K562 (cell line): ENCODE measurements at regions not wholly inside any gene's neighbourhood (a gene's known extent, or its start where the extent isn't known, plus 50 kb on each side); places are given as distances from the start of the nearest gene placed in this dataset.

ENCODE experiments used
- ATAC-seq: fragments of 200-7000 bp; cut with Tn5 transposase; 3 replicates; pipeline ENCODE4 v1.9.1; 2020; ENCODE audit warnings: moderate library complexity
- BruUV-seq: library from RNA; stranded (reverse); fragments of 400-500 nt; replicated peaks from 2 replicates; lab custom pipeline; 2021; lab: Mats Ljungman, UMichigan
- CTCF ChIA-PET: fragments of 300-600 bp; formaldehyde crosslinking; extraction: SDS; loops from one replicate; lab custom pipeline; 2021; ENCODE audit warnings: low intra/inter-chr PET ratio; lab: Yijun Ruan, JAX
- POLR2A ChIA-PET: fragments of 300-600, 350-650 bp; sonication (Branson Sonifier 250); formaldehyde crosslinking; extraction: SDS; loops from one replicate; lab custom pipeline; 2021; ENCODE audit warnings: antibody characterized with exemption, inconsistent platforms; lab: Yijun Ruan, JAX
- DNase-seq, 4 experiments: peaks; one replicate each; pipeline versions ENCODE4 v3.0.0 to v3.0.0-alpha.2; 2011 to 2018; ENCODE audit warnings: low spot score in 3 of 4, mixed read lengths in 3 of 4; ENCODE audit errors: extremely low read depth in 1 of 4
- FAIRE-seq: peaks from 2 replicates; lab custom pipeline; 2011; peaks lifted over from hg19 to GRCh38; lab: Jason Lieb, UNC
- H2AFZ ChIP-seq: 2 replicates; pipeline ENCODE4 v1.6.0; 2011; ENCODE audit warnings: low read depth, low read length, control low read depth, inconsistent platforms
- H3K27ac ChIP-seq: fragments of 200-600 bp; 3 replicates; pipeline ENCODE4 v1.8.0; 2011; ENCODE audit warnings: low read depth, mild to moderate bottlenecking, control low read depth, inconsistent platforms, low read length, moderate library complexity, mixed read lengths; ENCODE audit errors: extremely low read depth
- H3K27me3 ChIP-seq, 2 experiments: fragments of 300-600 bp in 1 of 2; 2 replicates in 1 of 2; 3 replicates in 1 of 2; pipeline versions ENCODE4 v1.6.0 to v1.8.0; 2011; ENCODE audit warnings: inconsistent platforms in 2 of 2, low read length in 2 of 2, mild to moderate bottlenecking in 1 of 2, mixed read lengths in 1 of 2, moderate library complexity in 1 of 2; ENCODE audit not compliant: control insufficient read depth in 2 of 2, insufficient read depth in 2 of 2
- H3K36me3 ChIP-seq: fragments of 300-600 bp; 3 replicates; pipeline ENCODE4 v1.8.0; 2011; ENCODE audit warnings: mild to moderate bottlenecking, low read length, inconsistent platforms; ENCODE audit not compliant: control insufficient read depth, insufficient read depth
- H3K4me1 ChIP-seq, 2 experiments: fragments of 200-600 bp in 1 of 2; replicated peaks in 1 of 2; 2 replicates in 1 of 2; 3 replicates in 1 of 2; pipeline versions ENCODE4 v1.5.1 to v1.8.0; 2011; ENCODE audit warnings: inconsistent platforms in 2 of 2, low read length in 2 of 2, mild to moderate bottlenecking in 1 of 2, mixed read lengths in 1 of 2, moderate library complexity in 1 of 2; ENCODE audit not compliant: control insufficient read depth in 2 of 2, insufficient read depth in 2 of 2
- H3K4me2 ChIP-seq: 2 replicates; pipeline ENCODE4 v1.6.1; 2011; ENCODE audit warnings: low read length, control low read depth, inconsistent platforms, mixed read lengths; ENCODE audit not compliant: insufficient read depth
- H3K4me3 ChIP-seq: fragments of 200-600 bp; sonication (generic), shearing (Covaris generic); 2 replicates; pipeline ENCODE4 v1.5.1; 2016; ENCODE audit warnings: control low read depth, inconsistent platforms
- H3K79me2 ChIP-seq: fragments of 200-600 bp; 3 replicates; pipeline ENCODE4 v1.8.0; 2011; ENCODE audit warnings: low read length, inconsistent platforms; ENCODE audit not compliant: control insufficient read depth, insufficient read depth
- H3K9ac ChIP-seq, 2 experiments: 2 replicates each; pipeline versions ENCODE4 v1.6.0 to v1.6.1; 2011; ENCODE audit warnings: low read depth in 2 of 2, low read length in 2 of 2, control low read depth in 1 of 2, inconsistent platforms in 1 of 2, mild to moderate bottlenecking in 1 of 2, mixed read lengths in 1 of 2; ENCODE audit not compliant: insufficient read depth in 1 of 2
- H3K9me1 ChIP-seq: one replicate; pipeline ENCODE4 v1.6.0; 2011; ENCODE audit warnings: inconsistent platforms, mild to moderate bottlenecking, low read length, moderate library complexity; ENCODE audit not compliant: control insufficient read depth, insufficient read depth
- H3K9me3 ChIP-seq: replicated peaks from 2 replicates; pipeline ENCODE4 v1.5.1; 2011; ENCODE audit warnings: low read depth, low read length, inconsistent platforms; ENCODE audit not compliant: control insufficient read depth, insufficient read depth
- H4K20me1 ChIP-seq: replicated peaks from 2 replicates; pipeline ENCODE4 v1.6.1; 2011; ENCODE audit warnings: low read length, inconsistent platforms, mixed read lengths; ENCODE audit not compliant: control insufficient read depth, insufficient read depth
- ARID3B ChIP-seq: fragments of 250-450 bp; sonication (Bioruptor Pico); IDR thresholded peaks from 2 replicates; pipeline ENCODE4 v1.4.0; 2020; ENCODE audit warnings: borderline replicate concordance
- HNRNPL ChIP-seq: fragments of 200-400 bp; formaldehyde crosslinking; IDR thresholded peaks from 2 replicates; pipeline ENCODE4 v1.6.1; 2017; ENCODE audit warnings: low read depth, mild to moderate bottlenecking, low read length
- JUNB ChIP-seq: fragments of 450-650 bp; formaldehyde crosslinking; conservative IDR thresholded peaks from 2 replicates; pipeline ENCODE4 v1.4.0; 2020; ENCODE audit warnings: mild to moderate bottlenecking
- KAT8 ChIP-seq: fragments of 450-650 bp; IDR thresholded peaks from 2 replicates; pipeline ENCODE4 v1.6.1; 2016; ENCODE audit warnings: low read depth, mild to moderate bottlenecking
- MLX ChIP-seq, 2 experiments: fragments of 450-650 bp in 1 of 2; sonication (generic) in 1 of 2; formaldehyde crosslinking; conservative IDR thresholded peaks; 2 replicates each; pipeline versions ENCODE4 v1.4.0 to v1.8.1; 2020 to 2022; ENCODE audit warnings: mild to moderate bottlenecking in 1 of 2, missing genetic modification reagents in 1 of 2
- NFIC ChIP-seq: fragments of 450-650 bp; IDR thresholded peaks from 2 replicates; pipeline ENCODE4 v1.6.1; 2017; ENCODE audit warnings: mild to moderate bottlenecking, inconsistent platforms
- NR2C1 ChIP-seq, 2 experiments: fragments of 450-650 bp; IDR thresholded peaks; 2 replicates each; pipeline ENCODE4 v1.6.1; 2017; ENCODE audit warnings: mild to moderate bottlenecking in 2 of 2, antibody characterized with exemption in 1 of 2, inconsistent platforms in 1 of 2, missing compliant biosample characterization in 1 of 2, missing genetic modification characterization in 1 of 2
- RBM17 ChIP-seq: fragments of 200-400 bp; formaldehyde crosslinking; IDR thresholded peaks from 2 replicates; pipeline ENCODE4 v1.6.1; 2017; ENCODE audit warnings: low read depth, mild to moderate bottlenecking, low read length, borderline replicate concordance
- RHOXF2B ChIP-seq: fragments of 250-450 bp; sonication (Bioruptor Pico); conservative IDR thresholded peaks from 2 replicates; pipeline ENCODE4 v1.5.1; 2021
- VEZF1 ChIP-seq: fragments of 200-800 bp; sonication (Bioruptor generic); IDR thresholded peaks from 2 replicates; pipeline ENCODE4 v1.6.1; 2017; ENCODE audit warnings: missing genetic modification characterization, missing compliant biosample characterization
- ZEB2 ChIP-seq: fragments of 450-650 bp; IDR thresholded peaks from 2 replicates; pipeline ENCODE4 v1.6.1; 2016
- ZNF561 ChIP-seq: fragments of 450-650 bp; formaldehyde crosslinking; conservative IDR thresholded peaks from 2 replicates; pipeline ENCODE4 v1.4.0; 2020; ENCODE audit warnings: mild to moderate bottlenecking, moderate library complexity
- ZNF696 ChIP-seq: fragments of 250-450 bp; sonication (Bioruptor Pico); conservative IDR thresholded peaks from 2 replicates; pipeline ENCODE4 v1.4.0; 2020; ENCODE audit warnings: mild to moderate bottlenecking, moderate library complexity
- ZNF707 ChIP-seq: fragments of 250-450 bp; sonication (Bioruptor Pico); conservative IDR thresholded peaks from 2 replicates; pipeline ENCODE4 v1.8.0; 2022; ENCODE audit warnings: inconsistent platforms, mild to moderate bottlenecking, moderate library complexity
- ZSCAN32 ChIP-seq: fragments of 450-650 bp; formaldehyde crosslinking; IDR thresholded peaks from 2 replicates; pipeline ENCODE4 v1.4.0; 2020; ENCODE audit warnings: mild to moderate bottlenecking, moderate library complexity
- WGBS: fragments of 100-300 bp; shearing (Covaris generic); methylation state at CpG from one replicate; pipeline ENCODE4 v1.1.6; 2016; ENCODE audit warnings: low coverage, mixed read lengths; ENCODE audit not compliant: insufficient coverage; ENCODE audit errors: missing lambda C conversion rate; 5-methylcytosine and 5-hydroxymethylcytosine counted together
- in situ Hi-C: fragments of 300-500 bp; cut with MboI; formaldehyde crosslinking; loops from 4 replicates; pipeline ENCODE4 v1.15.0; 2018; ENCODE audit warnings: inconsistent platforms, mixed read lengths
- intact Hi-C: fragments of 100-400 bp; cut with micrococcal nuclease; formaldehyde crosslinking; loops from 2 replicates; pipeline ENCODE4 v1.14.2; 2022
- TF ChIP-seq, protein P1 (sequence below): sonication (generic); formaldehyde crosslinking; IDR thresholded peaks from 2 replicates; pipeline ENCODE4 v1.8.0; 2022; ENCODE audit warnings: mild to moderate bottlenecking, missing genetic modification reagents
- TF ChIP-seq, protein P2 (sequence below): IDR thresholded peaks from 2 replicates; pipeline ENCODE4 v1.6.1; 2011; ENCODE audit warnings: borderline replicate concordance, low read depth, mild to moderate bottlenecking, moderate library complexity, low read length; ENCODE audit not compliant: insufficient read depth, poor library complexity, severe bottlenecking

DNA sequence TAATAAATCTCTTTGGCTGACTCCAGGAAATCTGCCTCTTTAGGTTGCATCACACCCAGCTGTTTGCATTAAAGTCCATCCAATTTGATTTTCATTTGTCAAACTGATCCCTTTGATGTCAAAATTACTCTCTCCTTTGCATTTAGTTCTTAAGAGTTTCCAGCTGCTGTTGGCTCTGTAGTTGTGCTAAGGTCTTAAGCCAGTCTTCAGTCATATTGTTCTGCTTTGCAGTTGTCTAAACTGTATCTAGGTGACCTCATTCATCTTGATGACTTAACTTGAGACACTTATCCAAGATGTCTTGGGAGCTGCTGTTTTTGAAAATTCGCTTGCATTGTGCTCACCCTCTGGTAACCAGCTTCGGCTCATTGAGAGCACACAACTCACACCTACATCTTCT lies 386.9 kb upstream of the TLE4 start:
- CTCF ChIA-PET, result no interaction called here

More for the DNA sequence above, 386.9 kb upstream of the TLE4 start:
- DNase-seq, result no peak
- intact Hi-C loops, result no loop called here
- Histone ChIP-seq H2AFZ (no peak overlapping the region), H3K9ac (no peak overlapping the region), H3K27ac (no peak overlapping the region), H3K4me2 (no peak overlapping the region), H3K9me3 (no peaks in the 10 kb centered on the region), H3K4me1 (no peaks in the 10 kb centered on the region), H3K4me3 (no peak overlapping the region), H3K27me3 (no peaks in the 10 kb centered on the region), H3K36me3 (no peaks in the 10 kb centered on the region), H3K9me1 (no peaks in the 10 kb centered on the region), H3K79me2 (no peaks in the 10 kb centered on the region), H4K20me1 (no peaks in the 10 kb centered on the region)
- POLR2A ChIA-PET, result no interaction called here
- no peak for ATAC-seq
- in situ Hi-C loops, result no loop called here
- TF ChIP-seq RHOXF2B (CRISPR knock-in tag), result no peak
- TF ChIP-seq HNRNPL, result no peak
- TF ChIP-seq VEZF1, result no peak
- TF ChIP-seq, protein P1, sequence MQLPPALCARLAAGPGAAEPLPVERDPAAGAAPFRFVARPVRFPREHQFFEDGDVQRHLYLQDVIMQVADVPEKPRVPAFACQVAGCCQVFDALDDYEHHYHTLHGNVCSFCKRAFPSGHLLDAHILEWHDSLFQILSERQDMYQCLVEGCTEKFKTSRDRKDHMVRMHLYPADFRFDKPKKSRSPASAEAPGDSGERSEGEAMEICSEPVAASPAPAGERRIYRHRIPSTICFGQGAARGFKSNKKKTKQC (CRISPR knock-in tag), result no peak
- TF ChIP-seq ZNF696 (CRISPR knock-in tag), result no peak
- no peak for TF ChIP-seq MLX (CRISPR knock-in tag; conservative IDR thresholded peaks at IDR 0.05)
- TF ChIP-seq RBM17, result no peak
- TF ChIP-seq ZSCAN32 (CRISPR knock-in tag), result no peak
- no peak for TF ChIP-seq NFIC
- no peak for TF ChIP-seq ZEB2
- TF ChIP-seq, protein P2, sequence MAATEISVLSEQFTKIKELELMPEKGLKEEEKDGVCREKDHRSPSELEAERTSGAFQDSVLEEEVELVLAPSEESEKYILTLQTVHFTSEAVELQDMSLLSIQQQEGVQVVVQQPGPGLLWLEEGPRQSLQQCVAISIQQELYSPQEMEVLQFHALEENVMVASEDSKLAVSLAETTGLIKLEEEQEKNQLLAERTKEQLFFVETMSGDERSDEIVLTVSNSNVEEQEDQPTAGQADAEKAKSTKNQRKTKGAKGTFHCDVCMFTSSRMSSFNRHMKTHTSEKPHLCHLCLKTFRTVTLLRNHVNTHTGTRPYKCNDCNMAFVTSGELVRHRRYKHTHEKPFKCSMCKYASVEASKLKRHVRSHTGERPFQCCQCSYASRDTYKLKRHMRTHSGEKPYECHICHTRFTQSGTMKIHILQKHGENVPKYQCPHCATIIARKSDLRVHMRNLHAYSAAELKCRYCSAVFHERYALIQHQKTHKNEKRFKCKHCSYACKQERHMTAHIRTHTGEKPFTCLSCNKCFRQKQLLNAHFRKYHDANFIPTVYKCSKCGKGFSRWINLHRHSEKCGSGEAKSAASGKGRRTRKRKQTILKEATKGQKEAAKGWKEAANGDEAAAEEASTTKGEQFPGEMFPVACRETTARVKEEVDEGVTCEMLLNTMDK, result no peak
- TF ChIP-seq ZNF561 (CRISPR knock-in tag), result no peak
- no peak for TF ChIP-seq NR2C1 (IDR thresholded peaks at IDR 0.05)
- no peak for TF ChIP-seq NR2C1 (tag; IDR thresholded peaks at IDR 0.05)
- TF ChIP-seq JUNB, result no peak
- TF ChIP-seq ARID3B, result no peak
- no peak for TF ChIP-seq KAT8
- TF ChIP-seq ZNF707 (CRISPR knock-in tag), result no peak
- no TSS peak for BruUV-seq
- FAIRE-seq, result no peak
- 0% methylated on average over 2 of the region's 2 CpGs for WGBS
